ENCODE measurements at regions not wholly inside any gene's neighbourhood (a gene's known extent, or its start where the extent isn't known, plus 50 kb on each side); places are given as distances from the start of the nearest gene placed in this dataset.

DNA sequence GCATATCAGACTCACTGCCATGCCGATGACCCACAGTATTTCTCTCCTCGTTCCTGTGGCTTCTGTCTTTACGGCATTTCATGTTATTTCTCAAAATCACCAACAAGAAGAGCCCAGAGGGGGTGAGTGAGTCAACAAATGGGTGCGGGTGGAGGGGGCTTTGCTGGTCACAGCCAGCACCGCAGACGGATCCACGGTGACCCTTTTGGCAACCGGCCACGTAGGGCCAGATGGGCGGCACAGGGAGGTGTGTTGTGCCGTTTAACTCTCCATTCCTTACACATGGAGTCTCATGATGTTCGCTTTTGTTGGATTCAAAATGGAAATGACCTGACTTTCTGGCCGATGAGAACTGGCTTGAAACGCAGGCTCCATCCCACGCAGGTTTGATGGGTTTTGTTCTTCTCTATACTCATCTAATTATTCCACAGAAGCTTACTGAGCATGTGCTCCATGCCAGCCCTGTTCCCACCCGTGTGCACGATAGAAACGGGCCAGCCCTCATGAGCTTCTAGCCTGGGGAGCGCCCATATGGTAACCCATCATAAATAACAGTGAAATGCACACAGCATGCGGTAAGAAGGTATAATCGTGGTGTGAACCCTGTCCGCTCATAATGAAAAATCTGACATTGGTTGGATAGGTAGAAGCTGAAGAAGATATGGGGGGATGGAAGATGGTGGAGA, 319.9 kb downstream of the BRD1 start:
- no peak for ATAC-seq
- Histone ChIP-seq H3K4me1 (no peaks in the 10 kb centered on the region), H3K27ac (no peak overlapping the region), H3K4me3 (no peak overlapping the region), H3K36me3 (no peaks in the 10 kb centered on the region), H3K27me3 (no peaks in the 10 kb centered on the region), H3K9me3 (peaks cover 0 to 12% of the 10 kb centered on the region in 2 donors)
- TF ChIP-seq, protein P1, sequence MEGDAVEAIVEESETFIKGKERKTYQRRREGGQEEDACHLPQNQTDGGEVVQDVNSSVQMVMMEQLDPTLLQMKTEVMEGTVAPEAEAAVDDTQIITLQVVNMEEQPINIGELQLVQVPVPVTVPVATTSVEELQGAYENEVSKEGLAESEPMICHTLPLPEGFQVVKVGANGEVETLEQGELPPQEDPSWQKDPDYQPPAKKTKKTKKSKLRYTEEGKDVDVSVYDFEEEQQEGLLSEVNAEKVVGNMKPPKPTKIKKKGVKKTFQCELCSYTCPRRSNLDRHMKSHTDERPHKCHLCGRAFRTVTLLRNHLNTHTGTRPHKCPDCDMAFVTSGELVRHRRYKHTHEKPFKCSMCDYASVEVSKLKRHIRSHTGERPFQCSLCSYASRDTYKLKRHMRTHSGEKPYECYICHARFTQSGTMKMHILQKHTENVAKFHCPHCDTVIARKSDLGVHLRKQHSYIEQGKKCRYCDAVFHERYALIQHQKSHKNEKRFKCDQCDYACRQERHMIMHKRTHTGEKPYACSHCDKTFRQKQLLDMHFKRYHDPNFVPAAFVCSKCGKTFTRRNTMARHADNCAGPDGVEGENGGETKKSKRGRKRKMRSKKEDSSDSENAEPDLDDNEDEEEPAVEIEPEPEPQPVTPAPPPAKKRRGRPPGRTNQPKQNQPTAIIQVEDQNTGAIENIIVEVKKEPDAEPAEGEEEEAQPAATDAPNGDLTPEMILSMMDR (IDR thresholded peaks at IDR 0.05): no peak
- no peak for DNase-seq
- intact Hi-C loops (cut with DNase I): no loop called here

DNA sequence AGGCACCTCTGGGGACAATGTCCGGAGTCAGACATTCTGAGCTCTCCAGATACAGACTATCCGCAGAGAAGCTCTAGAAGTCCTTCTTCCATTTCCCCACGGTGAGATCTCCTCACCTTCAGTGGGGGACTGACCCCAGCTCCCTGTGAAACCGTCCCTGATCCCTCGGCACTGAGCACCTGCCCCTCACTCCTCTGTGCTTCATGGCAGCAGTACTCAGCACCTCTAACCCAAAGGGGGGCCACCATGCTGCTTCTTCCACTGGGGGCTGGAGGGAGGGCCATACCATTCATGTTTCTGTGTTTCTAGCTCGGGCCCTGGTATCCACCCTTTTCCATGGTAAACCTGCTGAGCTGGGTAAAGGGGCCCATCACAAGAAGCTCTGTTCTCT, 321.7 kb downstream of the BRD1 start:
- no peak for ATAC-seq
- intact Hi-C loops (cut with DNase I): no loop called here
- no peaks in the 10 kb centered on the region for H3K27me3 ChIP-seq
- no peak overlapping the region for H3K4me3 ChIP-seq
- H3K27ac ChIP-seq: no peak overlapping the region
- H3K4me1 ChIP-seq: no peaks in the 10 kb centered on the region
- H3K9me3 ChIP-seq: peaks cover 0 to 6% of the 10 kb centered on the region in 2 donors
- no peaks in the 10 kb centered on the region for H3K36me3 ChIP-seq
- no peak for DNase-seq
- TF ChIP-seq, protein P1 (IDR thresholded peaks at IDR 0.05): no peak

DNA sequence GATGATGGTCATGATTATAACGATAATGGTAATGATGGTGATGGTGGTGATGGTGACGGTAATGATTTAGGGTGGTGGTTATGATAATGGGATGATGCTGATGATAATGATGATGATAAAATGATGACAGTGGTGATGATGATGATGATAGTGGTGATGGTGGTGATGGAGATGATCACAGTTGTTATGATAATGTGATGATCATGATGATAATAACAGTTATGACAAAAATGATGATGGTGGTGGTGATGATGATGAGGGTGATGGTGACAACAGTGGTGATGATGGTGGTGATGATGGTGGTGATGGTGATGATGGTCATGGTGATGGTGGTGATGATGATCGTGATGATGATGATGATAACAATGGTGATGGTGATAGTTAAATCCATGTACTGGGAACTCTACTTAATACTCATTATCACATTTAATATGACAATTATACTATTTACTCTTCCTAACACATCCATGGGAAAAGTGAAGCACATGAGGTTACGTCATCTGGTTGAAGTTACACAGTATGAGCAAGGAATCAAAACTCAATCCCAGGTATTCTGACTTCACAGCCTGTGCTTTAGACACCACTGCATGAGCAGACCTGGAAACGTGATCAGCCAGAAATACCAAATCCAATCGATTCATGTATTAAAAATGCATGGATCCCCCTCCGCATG, 322.2 kb downstream of the BRD1 start:
- Histone ChIP-seq H3K4me1 (no peaks in the 10 kb centered on the region), H3K27ac (no peak overlapping the region), H3K27me3 (no peaks in the 10 kb centered on the region), H3K36me3 (no peaks in the 10 kb centered on the region), H3K4me3 (no peak overlapping the region), H3K9me3 (peaks cover 0 to under 1% of the 10 kb centered on the region in 2 donors)
- TF ChIP-seq, protein P1 (IDR thresholded peaks at IDR 0.05): no peak
- DNase-seq (no peak), ATAC-seq (no peak)
- intact Hi-C loops (cut with DNase I): no loop called here

DNA sequence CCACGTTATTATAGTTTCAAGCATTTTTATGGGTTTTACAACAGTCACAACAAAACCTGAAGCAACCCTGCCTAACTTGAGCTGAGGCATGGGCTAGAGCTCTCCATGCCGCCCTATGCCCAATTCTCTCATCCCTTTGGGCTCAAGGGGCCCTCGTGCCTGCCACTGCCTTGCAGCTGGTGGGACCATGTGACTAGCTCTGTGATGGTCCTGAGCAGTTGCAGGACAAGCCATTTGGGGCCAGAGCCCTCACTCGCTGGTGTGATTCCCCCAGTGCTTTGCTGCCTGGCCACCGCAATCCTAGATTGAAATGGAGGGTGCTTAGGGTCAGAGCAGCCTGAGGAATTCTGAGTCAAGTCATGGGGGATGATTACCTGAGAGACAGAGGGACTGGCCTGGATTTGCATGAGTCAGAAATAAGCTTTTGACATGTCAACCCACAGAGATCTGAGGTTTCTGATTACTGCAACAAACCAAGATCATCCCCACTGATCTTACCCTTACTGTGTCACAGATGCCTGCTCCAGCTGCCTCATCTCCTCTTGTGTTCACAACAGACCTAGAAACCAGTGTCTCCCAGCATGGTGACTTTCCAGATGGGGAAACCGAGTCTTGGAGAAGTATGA, 323.7 kb downstream of the BRD1 start:
- no peaks in the 10 kb centered on the region for H3K27me3 ChIP-seq
- TF ChIP-seq, protein P1 (IDR thresholded peaks at IDR 0.05): no peak
- DNase-seq: peak in 1 of 4 donors; percentile 15
- H3K36me3 ChIP-seq: no peaks in the 10 kb centered on the region
- no peak overlapping the region for H3K27ac ChIP-seq
- no peak overlapping the region for H3K4me3 ChIP-seq
- H3K4me1 ChIP-seq: no peaks in the 10 kb centered on the region
- ATAC-seq: no peak
- intact Hi-C loops (cut with DNase I): no loop called here
- H3K9me3 ChIP-seq: no peaks in the 10 kb centered on the region

DNA sequence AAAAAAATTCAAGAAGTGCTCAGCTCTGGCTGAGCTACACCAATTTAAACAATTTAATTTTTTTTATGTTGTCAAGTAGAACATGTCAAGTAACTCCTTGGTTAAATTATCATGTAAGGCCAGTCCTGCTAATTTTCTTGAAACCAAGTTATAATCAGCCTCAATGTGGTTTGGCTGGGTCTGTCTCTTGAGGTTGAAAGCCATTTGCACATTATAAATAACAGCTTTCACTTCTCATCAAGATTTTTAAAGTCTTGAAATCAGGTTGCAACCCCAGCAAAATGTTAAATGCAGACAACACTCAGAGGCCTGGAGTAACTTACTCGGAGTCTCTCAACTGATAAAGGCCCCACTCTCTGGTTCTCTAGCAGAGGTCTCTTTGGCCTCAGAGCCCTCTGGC, 324.4 kb downstream of the BRD1 start:
- Histone ChIP-seq H3K27ac (no peak overlapping the region), H3K27me3 (no peaks in the 10 kb centered on the region), H3K4me3 (no peak overlapping the region), H3K36me3 (no peaks in the 10 kb centered on the region), H3K9me3 (no peaks in the 10 kb centered on the region), H3K4me1 (no peaks in the 10 kb centered on the region)
- no peak for ATAC-seq
- TF ChIP-seq, protein P1 (IDR thresholded peaks at IDR 0.05): no peak
- intact Hi-C loops (cut with DNase I): no loop called here
- no peak for DNase-seq

Measured in left lung (tissue), 4 donors.